Kidney tubule cell (primary cell): ENCODE measurements at regions not wholly inside any gene's neighbourhood (a gene's known extent, or its start where the extent isn't known, plus 50 kb on each side); places are given as distances from the start of the nearest gene placed in this dataset.

Experiments
- DNase-seq: peaks from one replicate; pipeline ENCODE4 v3.0.0-alpha.2; 2018; ENCODE audit warnings: low spot score

GRCh38 chr1:215459136-215459535 is 108.0 kb upstream of the KCTD3 start:
- DNase-seq, result no peak

GRCh38 chr1:215466361-215466760 is 100.7 kb upstream of the KCTD3 start:
- DNase-seq, result no peak

GRCh38 chr1:215471463-215471862 is 95.6 kb upstream of the KCTD3 start:
- DNase-seq, result no peak

- no peak for DNase-seq
These were observed 94.4 kb upstream of the KCTD3 start for GRCh38 chr1:215472723-215473122.

GRCh38 chr1:215473943-215474342 is 93.2 kb upstream of the KCTD3 start:
- no peak for DNase-seq

- no peak for DNase-seq
These were observed 92.2 kb upstream of the KCTD3 start for GRCh38 chr1:215474940-215475339.

- peak; percentile 12 for DNase-seq
These were observed 91.2 kb upstream of the KCTD3 start for GRCh38 chr1:215475796-215476481.

- no peak for DNase-seq
These were observed 90.6 kb upstream of the KCTD3 start for GRCh38 chr1:215476541-215476940.

GRCh38 chr1:215477632-215478031 is 89.5 kb upstream of the KCTD3 start:
- DNase-seq, result no peak

- no peak for DNase-seq
These were observed 87.5 kb upstream of the KCTD3 start for GRCh38 chr1:215479567-215479966.

GRCh38 chr1:215482079-215482478 is 85.0 kb upstream of the KCTD3 start:
- DNase-seq, result no peak

- DNase-seq, result no peak
These were observed 82.7 kb upstream of the KCTD3 start for GRCh38 chr1:215484171-215484939.

GRCh38 chr1:215487466-215487865 is 79.6 kb upstream of the KCTD3 start:
- DNase-seq, result no peak

GRCh38 chr1:215488850-215489249 is 78.3 kb upstream of the KCTD3 start:
- DNase-seq, result no peak

GRCh38 chr1:215489771-215490565 is 77.1 kb upstream of the KCTD3 start:
- DNase-seq, result no peak

GRCh38 chr1:215497528-215497927 is 69.6 kb upstream of the KCTD3 start:
- DNase-seq, result no peak

- no peak for DNase-seq
These were observed 65.6 kb upstream of the KCTD3 start for GRCh38 chr1:215501496-215501895.

GRCh38 chr1:215502081-215502480 is 65.0 kb upstream of the KCTD3 start:
- no peak for DNase-seq

GRCh38 chr1:215507119-215507518 is 60.0 kb upstream of the KCTD3 start:
- DNase-seq, result no peak

- no peak for DNase-seq
These were observed 58.8 kb upstream of the KCTD3 start for GRCh38 chr1:215508311-215508710.
